Natural killer cell (primary cell): ENCODE measurements at regions not wholly inside any gene's neighbourhood (a gene's known extent, or its start where the extent isn't known, plus 50 kb on each side); places are given as distances from the start of the nearest gene placed in this dataset.

Source experiments
- ATAC-seq, 3 donors: fragments of 150-1000 bp in 2 of 3; fragments of 200-7000 bp in 1 of 3; cut with Tn5 transposase; 1 replicate in 1 of 3; 2 replicates in 2 of 3; pipeline ENCODE4 v1.10.0; 2021; ENCODE audit warnings: mild to moderate bottlenecking in 2 of 3, moderate library complexity in 2 of 3
- DNase-seq, 2 donors: peaks; one replicate each; pipeline versions ENCODE4 v3.0.0 to v3.0.0-alpha.2; 2013 to 2021; ENCODE audit warnings: mixed read lengths in 1 of 2
- H3K27ac ChIP-seq: one replicate; pipeline ENCODE4 v1.5.1; 2013; ENCODE audit warnings: mild to moderate bottlenecking, low read length
- H3K27me3 ChIP-seq: one replicate; pipeline ENCODE4 v1.6.1; 2013; ENCODE audit warnings: low read length; ENCODE audit not compliant: control insufficient read depth, insufficient read depth
- H3K36me3 ChIP-seq: one replicate; pipeline ENCODE4 v1.6.1; 2013; ENCODE audit warnings: low read length; ENCODE audit not compliant: control insufficient read depth, insufficient read depth
- H3K4me1 ChIP-seq: one replicate; pipeline ENCODE4 v1.6.1; 2013; ENCODE audit warnings: low read length; ENCODE audit not compliant: control insufficient read depth, insufficient read depth
- H3K4me3 ChIP-seq: one replicate; pipeline ENCODE4 v1.5.1; 2013; ENCODE audit warnings: low read length
- H3K9me3 ChIP-seq: one replicate; pipeline ENCODE4 v1.6.1; 2013; ENCODE audit warnings: low read length; ENCODE audit not compliant: control insufficient read depth, insufficient read depth
- H3K27ac Mint-ChIP-seq, 2 donors: one replicate each; pipeline ENCODE4 v1.8.0; 2022; ENCODE audit warnings: mild to moderate bottlenecking in 2 of 2, mixed read lengths in 2 of 2, moderate library complexity in 1 of 2
- H3K27me3 Mint-ChIP-seq, 2 donors: one replicate each; pipeline ENCODE4 v1.8.0; 2022; ENCODE audit warnings: low read depth in 2 of 2, mixed read lengths in 2 of 2
- H3K36me3 Mint-ChIP-seq: one replicate; pipeline ENCODE4 v1.8.0; 2022; ENCODE audit warnings: mixed read lengths
- H3K4me1 Mint-ChIP-seq, 2 donors: one replicate each; pipeline ENCODE4 v1.8.0; 2022; ENCODE audit warnings: mixed read lengths in 2 of 2
- H3K4me3 Mint-ChIP-seq: one replicate; pipeline ENCODE4 v1.8.0; 2022; ENCODE audit warnings: mild to moderate bottlenecking, moderate library complexity, mixed read lengths
- H3K9me3 Mint-ChIP-seq, 2 donors: one replicate each; pipeline ENCODE4 v1.8.0; 2022; ENCODE audit warnings: mixed read lengths in 2 of 2
- CTCF ChIP-seq: fragments of 200-600 bp; IDR thresholded peaks from one replicate; pipeline ENCODE4 v1.8.0; 2022; ENCODE audit warnings: antibody characterized with exemption
- WGBS: methylation state at CpG from one replicate; pipeline ENCODE4 v1.1.7; 2013; ENCODE audit warnings: missing lambda C conversion rate; ENCODE audit not compliant: insufficient coverage; 5-methylcytosine and 5-hydroxymethylcytosine counted together
- intact Hi-C: fragments of 100-400 bp; cut with micrococcal nuclease; formaldehyde crosslinking; loops from one replicate; pipeline ENCODE4 v1.14.2; 2022

- Histone ChIP-seq H3K4me3 (no peak overlapping the region), H3K27ac (no peak overlapping the region), H3K27me3 (no peaks in the 10 kb centered on the region), H3K9me3 (no peaks in the 10 kb centered on the region), H3K36me3 (no peaks in the 10 kb centered on the region), H3K4me1 (no peaks in the 10 kb centered on the region)
- no peak for TF ChIP-seq CTCF
- Mint-ChIP-seq H3K4me1 (no peaks in the 10 kb centered on the region), H3K4me3 (no peak overlapping the region), H3K36me3 (no peaks in the 10 kb centered on the region), H3K27ac (no peak overlapping the region), H3K9me3 (peaks cover 0 to 5% of the 10 kb centered on the region in 2 donors), H3K27me3 (peaks cover 0 to 9% of the 10 kb centered on the region in 2 donors)
- WGBS, result no CpG with 5 or more reads among the region's 1 CpG
- ATAC-seq (no peak), DNase-seq (no peak)
- intact Hi-C loops, result no loop called here
Measured at GRCh38 chr2:220845766-220846273, 726.3 kb downstream of the EPHA4 start.

DNA sequence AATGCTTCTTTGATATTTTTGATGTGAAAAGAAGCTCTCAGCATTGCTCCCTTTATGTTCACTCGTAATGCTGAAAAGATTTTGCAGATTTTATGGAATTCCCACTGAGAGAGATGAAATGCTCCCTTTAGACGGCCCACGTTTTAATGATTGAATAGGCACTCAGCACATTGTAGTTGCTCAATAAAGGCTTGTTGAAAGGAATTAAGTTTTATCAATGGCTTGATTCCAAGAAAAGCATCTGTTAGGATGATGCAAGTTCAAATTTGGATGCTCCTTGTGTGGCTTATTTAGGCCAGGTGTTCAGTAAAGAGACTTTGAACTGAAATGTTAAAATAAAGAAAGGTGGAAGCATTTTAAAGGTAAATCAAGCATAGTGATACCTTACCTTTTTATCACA lies 725.1 kb downstream of the EPHA4 start:
- Mint-ChIP-seq H3K9me3 (peaks cover 0 to 5% of the 10 kb centered on the region in 2 donors), H3K4me3 (no peak overlapping the region), H3K4me1 (no peaks in the 10 kb centered on the region), H3K36me3 (no peaks in the 10 kb centered on the region), H3K27me3 (peaks cover 0 to 9% of the 10 kb centered on the region in 2 donors), H3K27ac (no peak overlapping the region)
- intact Hi-C loops, result no loop called here
- no peaks in the 10 kb centered on the region for H3K9me3 ChIP-seq
- no peak overlapping the region for H3K4me3 ChIP-seq
- no peak overlapping the region for H3K27ac ChIP-seq
- DNase-seq (no peak), ATAC-seq (no peak)
- 87% methylated on average over 3 of the region's 3 CpGs for WGBS
- no peaks in the 10 kb centered on the region for H3K27me3 ChIP-seq
- no peaks in the 10 kb centered on the region for H3K4me1 ChIP-seq
- TF ChIP-seq CTCF, result no peak
- H3K36me3 ChIP-seq, result no peaks in the 10 kb centered on the region

DNA sequence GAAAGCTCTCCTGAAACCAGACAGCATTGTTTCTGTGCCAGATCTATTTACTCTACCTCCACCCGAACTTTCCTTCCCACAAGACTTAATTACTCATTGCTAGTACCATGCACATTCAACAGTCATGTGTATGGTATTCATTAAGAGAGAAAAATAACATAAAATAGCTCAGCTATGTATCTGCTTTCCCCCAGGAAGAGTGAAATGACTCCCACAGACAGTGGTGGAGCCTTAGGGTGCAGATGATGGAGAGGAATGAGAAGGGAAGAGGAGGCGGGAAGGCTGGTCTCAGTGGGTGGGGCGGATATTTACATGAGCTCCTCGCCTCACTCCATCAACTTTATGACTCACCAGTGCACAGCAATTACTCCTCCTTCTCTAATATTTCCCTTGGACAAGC lies 724.5 kb downstream of the EPHA4 start:
- H3K27ac ChIP-seq, result no peak overlapping the region
- peaks cover 0 to 5% of the 10 kb centered on the region in 2 donors for H3K9me3 Mint-ChIP-seq
- no peaks in the 10 kb centered on the region for H3K4me1 ChIP-seq
- ATAC-seq (no peak), DNase-seq (no peak)
- H3K27me3 Mint-ChIP-seq, result peaks cover 0 to 9% of the 10 kb centered on the region in 2 donors
- intact Hi-C loops, result no loop called here
- TF ChIP-seq CTCF, result no peak
- H3K27me3 ChIP-seq, result no peaks in the 10 kb centered on the region
- no peak overlapping the region for H3K27ac Mint-ChIP-seq
- H3K4me1 Mint-ChIP-seq, result no peaks in the 10 kb centered on the region
- H3K4me3 ChIP-seq, result no peak overlapping the region
- no peaks in the 10 kb centered on the region for H3K9me3 ChIP-seq
- H3K36me3 Mint-ChIP-seq, result no peaks in the 10 kb centered on the region
- no CpG with 5 or more reads among the region's 4 CpGs for WGBS
- H3K4me3 Mint-ChIP-seq, result no peak overlapping the region
- H3K36me3 ChIP-seq, result no peaks in the 10 kb centered on the region

DNA sequence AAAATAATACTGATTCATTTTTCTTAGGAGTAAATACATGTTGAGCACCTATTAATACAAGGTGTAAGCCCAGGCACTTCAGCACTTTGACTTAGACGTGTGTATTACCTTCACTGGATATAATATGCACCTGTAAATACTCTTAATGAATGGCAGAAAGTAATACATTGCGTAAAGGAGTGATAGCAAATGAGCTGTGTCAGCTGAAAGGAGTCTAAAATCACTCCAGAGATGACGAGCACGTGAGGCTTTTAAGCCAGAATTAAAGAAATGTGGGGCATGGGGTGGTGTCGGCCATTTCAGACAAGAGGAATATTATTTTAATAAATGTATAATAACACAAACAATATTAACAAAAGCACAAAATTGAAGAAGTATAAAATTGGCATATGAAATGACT lies 722.7 kb downstream of the EPHA4 start:
- no peaks in the 10 kb centered on the region for H3K36me3 ChIP-seq
- H3K27me3 Mint-ChIP-seq, result peaks cover 0 to 9% of the 10 kb centered on the region in 2 donors
- H3K9me3 ChIP-seq, result no peaks in the 10 kb centered on the region
- no peaks in the 10 kb centered on the region for H3K4me1 Mint-ChIP-seq
- no peak overlapping the region for H3K27ac Mint-ChIP-seq
- H3K4me3 Mint-ChIP-seq, result no peak overlapping the region
- H3K27ac ChIP-seq, result no peak overlapping the region
- TF ChIP-seq CTCF, result no peak
- H3K36me3 Mint-ChIP-seq, result no peaks in the 10 kb centered on the region
- H3K9me3 Mint-ChIP-seq, result peaks cover 0 to 2% of the 10 kb centered on the region in 2 donors
- intact Hi-C loops, result no loop called here
- WGBS, result 86% methylated on average over 4 of the region's 5 CpGs
- no peaks in the 10 kb centered on the region for H3K27me3 ChIP-seq
- DNase-seq (no peak), ATAC-seq (no peak)
- no peaks in the 10 kb centered on the region for H3K4me1 ChIP-seq
- H3K4me3 ChIP-seq, result no peak overlapping the region
